OCI-LY1 (cell line): ENCODE measurements at regions not wholly inside any gene's neighbourhood (a gene's known extent, or its start where the extent isn't known, plus 50 kb on each side); places are given as distances from the start of the nearest gene placed in this dataset.

Experiments used
- H2AFZ ChIP-seq: fragments of 200-600 bp; sonication (generic), shearing (Covaris generic); 2 replicates; pipeline ENCODE4 v1.6.0; 2014; ENCODE audit warnings: antibody characterized with exemption, mild to moderate bottlenecking, low read length
- H3F3A ChIP-seq: fragments of 200-600 bp; sonication (generic), shearing (Covaris generic); 2 replicates; pipeline ENCODE4 v1.6.0; 2014; ENCODE audit warnings: mild to moderate bottlenecking, antibody characterized with exemption, low read length, moderate library complexity; ENCODE audit not compliant: insufficient read depth
- H3K27ac ChIP-seq: fragments of 200-600 bp; sonication (generic); 2 replicates; pipeline ENCODE4 v1.5.1; 2014; ENCODE audit warnings: low read length, mixed run types, mild to moderate bottlenecking, low read depth; ENCODE audit not compliant: poor library complexity, severe bottlenecking
- H3K27me3 ChIP-seq: fragments of 200-600 bp; sonication (generic); 2 replicates; pipeline ENCODE4 v1.6.0; 2014; ENCODE audit warnings: antibody characterized with exemption, mild to moderate bottlenecking, low read length, moderate library complexity; ENCODE audit not compliant: insufficient read depth
- H3K36me3 ChIP-seq: fragments of 200-600 bp; sonication (generic); 2 replicates; pipeline ENCODE4 v1.6.1; 2014; ENCODE audit warnings: mild to moderate bottlenecking, antibody characterized with exemption, low read length, moderate library complexity, mixed read lengths; ENCODE audit not compliant: insufficient read depth
- H3K4me1 ChIP-seq: fragments of 200-600 bp; sonication (generic); 2 replicates; pipeline ENCODE4 v1.5.1; 2014; ENCODE audit warnings: mild to moderate bottlenecking, low read length, moderate library complexity; ENCODE audit not compliant: insufficient read depth, severe bottlenecking
- H3K4me2 ChIP-seq: fragments of 200-600 bp; sonication (generic), shearing (Covaris generic); 2 replicates; pipeline ENCODE4 v1.6.1; 2014; ENCODE audit warnings: low read length
- H3K4me3 ChIP-seq: fragments of 200-600 bp; sonication (generic); 2 replicates; pipeline ENCODE4 v1.5.1; 2014; ENCODE audit warnings: low read length, low read depth, mild to moderate bottlenecking, mixed read lengths; ENCODE audit not compliant: poor library complexity, severe bottlenecking
- H3K79me2 ChIP-seq: fragments of 200-600 bp; shearing (Covaris generic); 2 replicates; pipeline ENCODE4 v1.6.1; 2016; ENCODE audit warnings: mixed run types, low read length, mixed read lengths; ENCODE audit not compliant: insufficient read depth
- H3K9ac ChIP-seq: fragments of 200-600 bp; sonication (generic), shearing (Covaris generic); 2 replicates; pipeline ENCODE4 v1.6.1; 2014; ENCODE audit warnings: mild to moderate bottlenecking, low read length, mixed read lengths
- H3K9me2 ChIP-seq: fragments of 200-600 bp; sonication (generic), shearing (Covaris generic); 2 replicates; pipeline ENCODE4 v1.6.1; 2014; ENCODE audit warnings: low read depth, mild to moderate bottlenecking, low read length, mixed read lengths
- H3K9me3 ChIP-seq: fragments of 200-600 bp; shearing (Covaris generic); 2 replicates; pipeline ENCODE4 v1.6.1; 2014; ENCODE audit warnings: low read length, mixed read lengths
- H4K20me1 ChIP-seq: fragments of 200-600 bp; sonication (generic), shearing (Covaris generic); 2 replicates; pipeline ENCODE4 v1.6.0; 2016; ENCODE audit warnings: mild to moderate bottlenecking, low read length; ENCODE audit not compliant: insufficient read depth
- EZH2 ChIP-seq: fragments of 200-600 bp; sonication (generic), shearing (Covaris generic); IDR thresholded peaks from 2 replicates; pipeline ENCODE4 v1.8.0; 2017; ENCODE audit warnings: borderline replicate concordance, mixed run types, mild to moderate bottlenecking, antibody characterized with exemption, low read length, moderate library complexity, mixed read lengths
- TF ChIP-seq, protein P1 (sequence below): fragments of 200-600 bp; sonication (generic), shearing (Covaris generic); IDR thresholded peaks from 2 replicates; pipeline ENCODE4 v1.5.1; 2017; ENCODE audit warnings: mild to moderate bottlenecking, antibody characterized with exemption, low read length, moderate library complexity, mixed read lengths

DNA sequence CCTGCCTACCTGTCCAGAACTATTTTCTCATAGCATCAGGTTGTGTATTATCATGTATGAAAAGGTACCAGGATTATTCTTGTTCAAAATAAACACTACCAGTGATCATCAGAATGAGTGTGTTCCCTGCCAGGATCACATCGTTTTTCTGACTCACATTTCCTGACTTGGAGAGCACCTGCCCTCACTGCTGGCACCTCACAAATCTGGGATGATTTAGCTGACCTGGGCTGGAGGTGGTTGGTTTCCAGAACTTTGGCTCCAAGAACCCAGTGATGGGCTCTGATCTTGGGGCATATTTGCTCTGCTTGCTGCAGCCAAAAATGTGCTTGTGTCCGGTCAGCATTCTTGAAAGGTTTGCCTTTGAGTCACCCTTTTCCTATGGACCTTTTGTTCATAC is 836.3 kb upstream of the ACVR2A start:
- H3K27me3 ChIP-seq: no peaks in the 10 kb centered on the region
- no peaks in the 10 kb centered on the region for H3F3A ChIP-seq
- H3K4me3 ChIP-seq: no peak overlapping the region
- no peak overlapping the region for H2AFZ ChIP-seq
- H3K79me2 ChIP-seq: no peaks in the 10 kb centered on the region
- no peak overlapping the region for H3K27ac ChIP-seq
- no peaks in the 10 kb centered on the region for H3K36me3 ChIP-seq
- no peaks in the 10 kb centered on the region for H3K4me1 ChIP-seq
- TF ChIP-seq, protein P1, sequence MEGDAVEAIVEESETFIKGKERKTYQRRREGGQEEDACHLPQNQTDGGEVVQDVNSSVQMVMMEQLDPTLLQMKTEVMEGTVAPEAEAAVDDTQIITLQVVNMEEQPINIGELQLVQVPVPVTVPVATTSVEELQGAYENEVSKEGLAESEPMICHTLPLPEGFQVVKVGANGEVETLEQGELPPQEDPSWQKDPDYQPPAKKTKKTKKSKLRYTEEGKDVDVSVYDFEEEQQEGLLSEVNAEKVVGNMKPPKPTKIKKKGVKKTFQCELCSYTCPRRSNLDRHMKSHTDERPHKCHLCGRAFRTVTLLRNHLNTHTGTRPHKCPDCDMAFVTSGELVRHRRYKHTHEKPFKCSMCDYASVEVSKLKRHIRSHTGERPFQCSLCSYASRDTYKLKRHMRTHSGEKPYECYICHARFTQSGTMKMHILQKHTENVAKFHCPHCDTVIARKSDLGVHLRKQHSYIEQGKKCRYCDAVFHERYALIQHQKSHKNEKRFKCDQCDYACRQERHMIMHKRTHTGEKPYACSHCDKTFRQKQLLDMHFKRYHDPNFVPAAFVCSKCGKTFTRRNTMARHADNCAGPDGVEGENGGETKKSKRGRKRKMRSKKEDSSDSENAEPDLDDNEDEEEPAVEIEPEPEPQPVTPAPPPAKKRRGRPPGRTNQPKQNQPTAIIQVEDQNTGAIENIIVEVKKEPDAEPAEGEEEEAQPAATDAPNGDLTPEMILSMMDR: no peak
- TF ChIP-seq EZH2: no peak
- no peaks in the 10 kb centered on the region for H4K20me1 ChIP-seq
- no peaks in the 10 kb centered on the region for H3K9me2 ChIP-seq
- H3K9me3 ChIP-seq: no peaks in the 10 kb centered on the region
- H3K9ac ChIP-seq: no peak overlapping the region
- no peak overlapping the region for H3K4me2 ChIP-seq

DNA sequence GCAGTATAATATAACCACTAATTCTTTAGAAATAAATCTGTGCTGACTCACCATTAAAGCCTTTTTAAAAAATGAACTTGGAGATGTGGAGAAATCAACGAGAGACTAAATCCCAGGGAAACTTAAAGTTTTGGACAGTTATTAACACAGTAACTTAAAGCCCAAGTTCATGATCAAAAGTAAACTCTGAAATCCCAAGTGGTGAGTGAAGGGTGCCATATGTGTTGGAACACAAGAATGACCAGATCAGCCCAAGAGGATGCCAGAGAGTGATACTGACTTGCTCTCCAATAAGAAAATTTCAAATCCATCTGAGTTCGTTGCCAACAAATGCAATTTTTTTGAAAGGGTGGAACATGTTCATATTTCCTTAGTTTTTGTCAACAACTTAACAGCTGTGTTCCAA is 838.1 kb upstream of the ACVR2A start:
- Histone ChIP-seq H3K9me2 (no peaks in the 10 kb centered on the region), H2AFZ (no peak overlapping the region), H4K20me1 (no peaks in the 10 kb centered on the region), H3K9me3 (no peaks in the 10 kb centered on the region), H3K4me2 (no peak overlapping the region), H3K9ac (no peak overlapping the region), H3K27me3 (no peaks in the 10 kb centered on the region), H3F3A (no peaks in the 10 kb centered on the region), H3K27ac (no peak overlapping the region), H3K36me3 (no peaks in the 10 kb centered on the region), H3K4me1 (no peaks in the 10 kb centered on the region), H3K79me2 (no peaks in the 10 kb centered on the region), H3K4me3 (no peak overlapping the region)
- TF ChIP-seq EZH2: no peak
- TF ChIP-seq, protein P1: no peak

DNA sequence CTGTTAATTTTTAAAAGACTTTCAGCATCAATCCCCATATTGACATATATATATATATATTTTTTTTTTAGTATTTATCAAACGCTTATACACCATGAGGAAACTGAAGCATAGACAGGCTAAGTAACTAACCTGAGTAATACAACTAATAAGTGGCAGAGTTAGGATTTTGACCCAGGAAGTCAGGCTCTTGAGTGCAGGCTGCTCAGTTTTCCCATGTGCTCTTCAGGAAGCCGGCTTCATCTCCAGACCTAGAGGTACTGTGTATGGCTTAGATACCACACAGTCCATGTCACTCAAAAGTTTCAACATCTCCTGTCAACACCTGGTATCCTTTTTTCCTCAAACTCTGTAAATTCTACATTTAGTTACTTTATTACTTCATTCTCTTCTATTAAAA is 841.7 kb upstream of the ACVR2A start:
- no peak overlapping the region for H3K9ac ChIP-seq
- no peaks in the 10 kb centered on the region for H4K20me1 ChIP-seq
- no peaks in the 10 kb centered on the region for H3K9me2 ChIP-seq
- no peaks in the 10 kb centered on the region for H3K36me3 ChIP-seq
- H3K4me3 ChIP-seq: no peak overlapping the region
- H3K27me3 ChIP-seq: no peaks in the 10 kb centered on the region
- no peaks in the 10 kb centered on the region for H3K9me3 ChIP-seq
- H3K4me1 ChIP-seq: no peaks in the 10 kb centered on the region
- no peak overlapping the region for H2AFZ ChIP-seq
- H3F3A ChIP-seq: no peaks in the 10 kb centered on the region
- no peak overlapping the region for H3K4me2 ChIP-seq
- no peak for TF ChIP-seq EZH2
- TF ChIP-seq, protein P1: no peak
- no peaks in the 10 kb centered on the region for H3K79me2 ChIP-seq
- no peak overlapping the region for H3K27ac ChIP-seq
